ENCODE measurements at regions not wholly inside any gene's neighbourhood (a gene's known extent, or its start where the extent isn't known, plus 50 kb on each side); places are given as distances from the start of the nearest gene placed in this dataset.

GRCh38 chr2:201980946-201981345, 52.7 kb upstream of the FZD7 start:
- H2AFZ ChIP-seq (ENCODE audit: control insufficient read depth, low read length), result no peak overlapping the region
- FAIRE-seq (no peak), DNase-seq (ENCODE audit: low read depth, low spot score) (no peak)
- no peak overlapping the region for H3K9ac ChIP-seq (ENCODE audit: control insufficient read depth, extremely low read depth, insufficient read depth, low read length)
- no peaks in the 10 kb centered on the region for H3K9me1 ChIP-seq (ENCODE audit: control insufficient read depth, extremely low read depth, insufficient read depth, low read length)
- no peak overlapping the region for H3K4me3 ChIP-seq (ENCODE audit: control insufficient read depth in 2 of 3, extremely low read depth in 1 of 3, insufficient read depth in 2 of 3, low read depth in 1 of 3, low read length in 3 of 3)
- no peaks in the 10 kb centered on the region for H4K20me1 ChIP-seq (ENCODE audit: control insufficient read depth, extremely low read depth, insufficient read depth, low read length)
- H3K9me3 ChIP-seq (ENCODE audit: control insufficient read depth, low read depth, low read length), result no peaks in the 10 kb centered on the region
- H3K27me3 ChIP-seq (ENCODE audit: control insufficient read depth, extremely low read depth, insufficient read depth, low read length), result no peaks in the 10 kb centered on the region
- TF ChIP-seq EZH2 (IDR thresholded peaks at IDR 0.05; ENCODE audit: low read length) (no peak), CTCF (optimal IDR thresholded peaks at IDR 0.05 in 1 of 3, IDR thresholded peaks at IDR 0.05 in 1 of 3, conservative IDR thresholded peaks at IDR 0.05 in 1 of 3; ENCODE audit: extremely low read depth in 1 of 3, insufficient read depth in 2 of 3, low read length in 3 of 3) (no peak)
- dilution Hi-C loops (cut with MboI; ENCODE audit: extremely low pct_ligation_motif_present, low sequenced_read_pairs), result no loop called here
- H3K36me3 ChIP-seq (ENCODE audit: control insufficient read depth in 2 of 2, extremely low read depth in 1 of 2, insufficient read depth in 2 of 2, low read length in 2 of 2), result no peaks in the 10 kb centered on the region
- no peak overlapping the region for H3K27ac ChIP-seq (ENCODE audit: control insufficient read depth, insufficient read depth, low read length)
- no peaks in the 10 kb centered on the region for H3K79me2 ChIP-seq (ENCODE audit: control insufficient read depth, insufficient read depth, low read length)
- H3K4me1 ChIP-seq (ENCODE audit: control insufficient read depth, extremely low read depth, insufficient read depth, low read length), result peaks cover 11% of the 10 kb centered on the region
- H3K4me2 ChIP-seq (ENCODE audit: control insufficient read depth, extremely low read depth, insufficient read depth, low read depth, low read length), result no peak overlapping the region

DNA sequence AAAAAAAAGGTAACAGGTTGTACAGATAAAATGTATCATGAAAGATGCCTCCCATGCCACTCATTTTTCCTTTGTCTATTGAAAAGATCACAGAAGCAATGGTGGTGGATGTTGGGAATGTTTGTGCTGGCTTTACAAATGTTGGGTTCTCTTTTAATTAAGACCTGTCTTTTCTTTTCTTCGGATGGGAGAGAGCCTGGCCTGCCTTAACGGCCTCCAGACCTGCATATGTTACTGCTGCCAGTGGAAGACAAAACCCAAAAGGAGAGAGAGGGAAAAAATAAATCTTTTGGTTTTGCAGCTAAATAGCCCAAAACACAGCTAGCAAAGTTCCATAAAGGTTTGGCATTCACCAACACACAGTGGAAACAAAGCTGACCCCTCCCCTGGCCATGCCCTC, 50.5 kb upstream of the FZD7 start:
- Histone ChIP-seq H3K9me3 (ENCODE audit: control insufficient read depth, low read depth, low read length) (no peaks in the 10 kb centered on the region), H3K4me3 (ENCODE audit: control insufficient read depth in 2 of 3, extremely low read depth in 1 of 3, insufficient read depth in 2 of 3, low read depth in 1 of 3, low read length in 3 of 3) (no peak overlapping the region), H2AFZ (ENCODE audit: control insufficient read depth, low read length) (no peak overlapping the region), H3K4me1 (ENCODE audit: control insufficient read depth, extremely low read depth, insufficient read depth, low read length) (peaks cover 7% of the 10 kb centered on the region), H3K27me3 (ENCODE audit: control insufficient read depth, extremely low read depth, insufficient read depth, low read length) (no peaks in the 10 kb centered on the region), H4K20me1 (ENCODE audit: control insufficient read depth, extremely low read depth, insufficient read depth, low read length) (no peaks in the 10 kb centered on the region), H3K79me2 (ENCODE audit: control insufficient read depth, insufficient read depth, low read length) (no peaks in the 10 kb centered on the region), H3K9me1 (ENCODE audit: control insufficient read depth, extremely low read depth, insufficient read depth, low read length) (no peaks in the 10 kb centered on the region), H3K27ac (ENCODE audit: control insufficient read depth, insufficient read depth, low read length) (no peak overlapping the region), H3K4me2 (ENCODE audit: control insufficient read depth, extremely low read depth, insufficient read depth, low read depth, low read length) (no peak overlapping the region), H3K36me3 (ENCODE audit: control insufficient read depth in 2 of 2, extremely low read depth in 1 of 2, insufficient read depth in 2 of 2, low read length in 2 of 2) (no peaks in the 10 kb centered on the region), H3K9ac (ENCODE audit: control insufficient read depth, extremely low read depth, insufficient read depth, low read length) (no peak overlapping the region)
- dilution Hi-C loops (cut with MboI; ENCODE audit: extremely low pct_ligation_motif_present, low sequenced_read_pairs), result no loop called here
- DNase-seq (ENCODE audit: low read depth, low spot score) (no peak), FAIRE-seq (no peak)
- no peak for TF ChIP-seq EZH2 (IDR thresholded peaks at IDR 0.05; ENCODE audit: low read length)
- no peak for TF ChIP-seq CTCF (optimal IDR thresholded peaks at IDR 0.05 in 1 of 3, IDR thresholded peaks at IDR 0.05 in 1 of 3, conservative IDR thresholded peaks at IDR 0.05 in 1 of 3; ENCODE audit: extremely low read depth in 1 of 3, insufficient read depth in 2 of 3, low read length in 3 of 3)
